Spleen (tissue), 7 donors: ENCODE measurements at regions not wholly inside any gene's neighbourhood (a gene's known extent, or its start where the extent isn't known, plus 50 kb on each side); places are given as distances from the start of the nearest gene placed in this dataset.

ENCODE experiments used
- CTCF ChIP-seq, 11 experiments: fragments of 200-600 bp in 7 of 11; fragments of 450-650 bp in 4 of 11; sonication (generic) in 4 of 11; IDR thresholded peaks in 8 of 11; conservative IDR thresholded peaks in 3 of 11; 1 replicate in 7 of 11; 2 replicates in 4 of 11; pipeline versions ENCODE4 v1.4.0 to v1.8.0; 2016 to 2021; ENCODE audit warnings: antibody characterized with exemption in 11 of 11, inconsistent platforms in 4 of 11, mild to moderate bottlenecking in 1 of 11
- POLR2A ChIP-seq, 3 donors: fragments of 450-650 bp; IDR thresholded peaks; one replicate each; pipeline ENCODE4 v1.5.1; 2017; ENCODE audit warnings: antibody characterized with exemption in 3 of 3, mild to moderate bottlenecking in 1 of 3
- donor health status: DM: no; HTN: no; CAD: no; lungs with moderate emphysema.
- donor health status: DM: no; HTN: no; CAD: no.
- donor health status: DM: no; HTN: no; CAD: no.

- TF ChIP-seq CTCF (IDR thresholded peaks at IDR 0.05 in 8 of 11, conservative IDR thresholded peaks at IDR 0.05 in 3 of 11) = peak in 1 of 11 experiments; percentile 15
- no peak for TF ChIP-seq POLR2A (IDR thresholded peaks at IDR 0.05)
These were observed 212.7 kb upstream of the ZNF804B start for GRCh38 chr7:88546808-88547207.
